ENCODE measurements at regions not wholly inside any gene's neighbourhood (a gene's known extent, or its start where the extent isn't known, plus 50 kb on each side); places are given as distances from the start of the nearest gene placed in this dataset.

GRCh38 chr6:137357263-137357947, 136.8 kb downstream of the OLIG3 start:
- H3K9me3 ChIP-seq: no peaks in the 10 kb centered on the region
- in situ Hi-C loops (cut with MboI; ENCODE audit: low sequenced_read_pairs): no loop called here
- DNase-seq (ENCODE audit: low spot score in 2 of 2): no peak
- H3K27me3 ChIP-seq (ENCODE audit: low read depth): no peaks in the 10 kb centered on the region
- H3K4me3 ChIP-seq: no peak overlapping the region
- H3K36me3 ChIP-seq (replicated peaks): no peaks in the 10 kb centered on the region
- H3K4me1 ChIP-seq: peaks cover 3% of the 10 kb centered on the region; the same call in 1 of the 2 replicates

DNA sequence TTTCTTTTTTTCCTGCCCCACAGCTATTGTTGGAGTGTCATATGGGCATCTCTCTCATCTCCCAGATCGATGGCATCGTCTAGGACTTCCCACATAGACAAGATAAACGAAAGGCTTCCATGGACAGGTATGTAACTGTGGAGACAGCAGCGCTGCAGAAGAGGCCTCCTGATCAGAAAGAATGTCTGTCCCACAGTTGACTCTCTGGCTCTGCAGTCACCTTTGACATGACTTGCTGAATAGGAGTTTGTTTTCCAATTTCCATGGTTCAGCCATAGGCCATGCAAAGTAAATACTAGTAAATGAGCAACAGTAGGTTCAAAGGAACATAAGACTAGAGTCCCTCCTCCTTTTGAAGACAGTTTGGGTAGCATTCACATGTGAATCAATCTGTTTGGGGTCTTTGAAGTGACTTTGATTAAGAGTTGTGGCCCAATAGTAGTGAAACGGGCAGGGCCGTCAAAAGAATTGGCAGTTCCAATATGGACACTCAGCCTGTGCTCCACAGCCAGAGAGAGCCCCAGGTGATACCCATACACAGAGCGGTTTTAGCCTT, 134.7 kb upstream of the IFNGR1 start:
- Histone ChIP-seq H3K9me3 (no peaks in the 10 kb centered on the region), H3K36me3 (replicated peaks) (no peaks in the 10 kb centered on the region), H3K4me3 (no peak overlapping the region), H3K27me3 (ENCODE audit: low read depth) (0 out of 2 replicates have a peak, but pooled peaks cover 2% of the 10 kb centered on the region), H3K4me1 (peaks cover 11% of the 10 kb centered on the region)
- in situ Hi-C loops (cut with MboI; ENCODE audit: low sequenced_read_pairs): no loop called here
- no peak for DNase-seq (ENCODE audit: low spot score in 2 of 2)

- Histone ChIP-seq H3K9me3 (no peaks in the 10 kb centered on the region), H3K4me1 (peaks cover 11% of the 10 kb centered on the region), H3K27me3 (ENCODE audit: low read depth) (0 out of 2 replicates have a peak, but pooled peaks cover 2% of the 10 kb centered on the region), H3K36me3 (replicated peaks) (no peaks in the 10 kb centered on the region), H3K4me3 (no peak overlapping the region)
- in situ Hi-C loops (cut with MboI; ENCODE audit: low sequenced_read_pairs): no loop called here
- no peak for DNase-seq (ENCODE audit: low spot score in 2 of 2)
Measured at GRCh38 chr6:137353346-137353745, 134.2 kb upstream of the IFNGR1 start.

- in situ Hi-C loops (cut with MboI; ENCODE audit: low sequenced_read_pairs): no loop called here
- H3K36me3 ChIP-seq (replicated peaks): no peaks in the 10 kb centered on the region
- no peaks in the 10 kb centered on the region for H3K9me3 ChIP-seq
- no peak overlapping the region for H3K4me3 ChIP-seq
- 0 out of 2 replicates have a peak, but pooled peaks cover 2% of the 10 kb centered on the region for H3K27me3 ChIP-seq (ENCODE audit: low read depth)
- H3K4me1 ChIP-seq: peaks cover 11% of the 10 kb centered on the region
- no peak for DNase-seq (ENCODE audit: low spot score in 2 of 2)
Measured at GRCh38 chr6:137352859-137353258, 133.7 kb upstream of the IFNGR1 start.

DNA sequence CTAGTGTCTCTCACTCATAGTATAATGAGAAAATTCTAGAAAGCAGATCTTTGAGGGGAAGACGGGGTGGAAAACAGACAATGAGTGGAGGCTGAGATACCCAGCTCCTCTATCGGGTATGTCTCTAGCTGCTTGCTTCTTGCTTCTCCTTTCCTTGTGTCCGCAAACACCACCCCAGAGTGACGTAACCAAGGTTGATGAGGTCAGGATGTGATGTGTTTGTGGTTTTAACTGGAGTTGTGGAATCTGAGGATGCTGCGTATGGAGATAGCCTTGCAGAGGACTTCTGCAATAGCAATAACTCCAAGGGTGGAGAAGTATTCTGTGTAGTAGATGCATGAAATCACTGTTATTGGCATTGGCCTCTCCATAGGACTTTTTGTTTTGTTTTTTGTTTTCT, 132.7 kb upstream of the IFNGR1 start:
- no peak overlapping the region for H3K4me3 ChIP-seq
- in situ Hi-C loops (cut with MboI; ENCODE audit: low sequenced_read_pairs): no loop called here
- H3K27me3 ChIP-seq (ENCODE audit: low read depth): 0 out of 2 replicates have a peak, but pooled peaks cover 2% of the 10 kb centered on the region
- peaks cover 11% of the 10 kb centered on the region for H3K4me1 ChIP-seq
- DNase-seq (ENCODE audit: low spot score in 2 of 2): no peak
- no peaks in the 10 kb centered on the region for H3K9me3 ChIP-seq
- H3K36me3 ChIP-seq (replicated peaks): no peaks in the 10 kb centered on the region

- no peak for DNase-seq (ENCODE audit: low spot score in 2 of 2)
- Histone ChIP-seq H3K4me3 (no peak overlapping the region), H3K4me1 (peaks cover 11% of the 10 kb centered on the region), H3K27me3 (ENCODE audit: low read depth) (0 out of 2 replicates have a peak, but pooled peaks cover 2% of the 10 kb centered on the region), H3K36me3 (replicated peaks) (no peaks in the 10 kb centered on the region), H3K9me3 (no peaks in the 10 kb centered on the region)
- in situ Hi-C loops (cut with MboI; ENCODE audit: low sequenced_read_pairs): no loop called here
Measured at GRCh38 chr6:137350857-137351256, 131.7 kb upstream of the IFNGR1 start.

GRCh38 chr6:137349856-137350830, 131.0 kb upstream of the IFNGR1 start:
- no peaks in the 10 kb centered on the region for H3K36me3 ChIP-seq (replicated peaks)
- no peak for DNase-seq (ENCODE audit: low spot score in 2 of 2)
- H3K27me3 ChIP-seq (ENCODE audit: low read depth): 0 out of 2 replicates have a peak, but pooled peaks cover 2% of the 10 kb centered on the region
- in situ Hi-C loops (cut with MboI; ENCODE audit: low sequenced_read_pairs): no loop called here
- H3K9me3 ChIP-seq: no peaks in the 10 kb centered on the region
- peaks cover 11% of the 10 kb centered on the region for H3K4me1 ChIP-seq
- no peak overlapping the region for H3K4me3 ChIP-seq

- no peak for DNase-seq (ENCODE audit: low spot score in 2 of 2)
- Histone ChIP-seq H3K4me1 (peaks cover 11% of the 10 kb centered on the region), H3K4me3 (no peak overlapping the region), H3K27me3 (ENCODE audit: low read depth) (0 out of 2 replicates have a peak, but pooled peaks cover 2% of the 10 kb centered on the region), H3K36me3 (replicated peaks) (no peaks in the 10 kb centered on the region), H3K9me3 (no peaks in the 10 kb centered on the region)
- in situ Hi-C loops (cut with MboI; ENCODE audit: low sequenced_read_pairs): no loop called here
Measured at GRCh38 chr6:137348777-137349176, 129.6 kb upstream of the IFNGR1 start.

DNA sequence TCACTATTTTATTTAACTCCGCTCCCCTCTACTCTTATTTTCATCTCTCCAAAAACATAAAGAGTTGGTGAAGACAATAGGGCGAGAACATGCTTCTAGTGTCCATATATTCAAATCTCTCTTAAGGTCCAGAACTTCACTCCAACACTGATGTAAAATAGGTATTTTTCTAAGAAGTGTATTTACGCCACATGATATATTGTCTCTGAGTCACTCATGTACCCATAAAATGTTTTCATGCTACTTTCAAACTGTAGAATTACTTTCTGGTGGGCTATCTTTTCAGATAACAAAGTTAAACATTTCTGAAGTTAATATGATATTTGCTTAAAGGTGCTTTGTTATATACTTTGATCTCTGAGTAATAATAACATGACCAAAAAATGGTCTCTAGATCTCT, 124.1 kb upstream of the IFNGR1 start:
- in situ Hi-C loops (cut with MboI; ENCODE audit: low sequenced_read_pairs): no loop called here
- H3K4me3 ChIP-seq: no peak overlapping the region
- H3K36me3 ChIP-seq (replicated peaks): no peaks in the 10 kb centered on the region
- H3K27me3 ChIP-seq (ENCODE audit: low read depth): no peaks in the 10 kb centered on the region
- no peaks in the 10 kb centered on the region for H3K4me1 ChIP-seq
- no peaks in the 10 kb centered on the region for H3K9me3 ChIP-seq
- DNase-seq (ENCODE audit: low spot score in 2 of 2): no peak

- Histone ChIP-seq H3K27me3 (ENCODE audit: low read depth) (no peaks in the 10 kb centered on the region), H3K4me3 (no peak overlapping the region), H3K9me3 (no peaks in the 10 kb centered on the region), H3K4me1 (no peaks in the 10 kb centered on the region), H3K36me3 (replicated peaks) (no peaks in the 10 kb centered on the region)
- no peak for DNase-seq (ENCODE audit: low spot score in 2 of 2)
- in situ Hi-C loops (cut with MboI; ENCODE audit: low sequenced_read_pairs): no loop called here
Measured at GRCh38 chr6:137342607-137343190, 123.5 kb upstream of the IFNGR1 start.

DNA sequence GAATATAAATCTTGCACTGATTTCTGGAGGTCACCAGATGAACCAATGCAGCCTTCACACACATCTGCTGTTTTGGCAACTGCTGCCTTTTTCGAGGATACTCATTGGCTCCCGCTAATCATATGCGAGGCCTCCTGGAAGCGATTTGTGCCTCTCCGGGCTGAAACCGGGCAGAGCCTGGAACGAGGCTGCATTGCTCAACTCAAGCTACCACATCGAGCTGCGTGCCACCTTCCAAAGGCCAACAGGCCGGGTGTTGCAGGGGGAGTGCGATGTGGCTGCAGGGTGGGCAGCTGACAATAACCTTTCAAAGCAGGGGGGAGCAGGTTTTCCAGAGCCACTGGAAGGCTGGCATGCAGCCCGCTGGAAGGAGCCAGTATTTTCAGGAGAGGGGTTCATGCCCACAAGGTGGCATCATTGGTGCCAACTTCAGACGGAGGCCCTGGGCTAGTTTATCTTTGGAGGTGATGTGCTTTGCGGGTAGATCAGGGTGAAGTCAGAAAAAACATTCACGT, 122.6 kb upstream of the IFNGR1 start:
- H3K27me3 ChIP-seq (ENCODE audit: low read depth): no peaks in the 10 kb centered on the region
- H3K36me3 ChIP-seq (replicated peaks): no peaks in the 10 kb centered on the region
- H3K9me3 ChIP-seq: no peaks in the 10 kb centered on the region
- in situ Hi-C loops (cut with MboI; ENCODE audit: low sequenced_read_pairs): no loop called here
- no peak for DNase-seq (ENCODE audit: low spot score in 2 of 2)
- H3K4me3 ChIP-seq: no peak overlapping the region
- no peaks in the 10 kb centered on the region; the same call in 1 of the 2 replicates for H3K4me1 ChIP-seq

GRCh38 chr6:137339929-137340559, 120.9 kb upstream of the IFNGR1 start:
- H3K4me3 ChIP-seq: no peak overlapping the region
- no peaks in the 10 kb centered on the region for H3K27me3 ChIP-seq (ENCODE audit: low read depth)
- no peaks in the 10 kb centered on the region for H3K9me3 ChIP-seq
- no peaks in the 10 kb centered on the region; the same call in 1 of the 2 replicates for H3K4me1 ChIP-seq
- H3K36me3 ChIP-seq (replicated peaks): no peaks in the 10 kb centered on the region
- in situ Hi-C loops (cut with MboI; ENCODE audit: low sequenced_read_pairs): no loop called here
- DNase-seq (ENCODE audit: low spot score in 2 of 2): no peak

GRCh38 chr6:137334884-137335283, 115.7 kb upstream of the IFNGR1 start:
- Histone ChIP-seq H3K36me3 (replicated peaks) (no peaks in the 10 kb centered on the region), H3K27me3 (ENCODE audit: low read depth) (no peaks in the 10 kb centered on the region), H3K4me3 (no peak overlapping the region), H3K9me3 (no peaks in the 10 kb centered on the region), H3K4me1 (no peaks in the 10 kb centered on the region; the same call in 1 of the 2 replicates)
- in situ Hi-C loops (cut with MboI; ENCODE audit: low sequenced_read_pairs): no loop called here
- DNase-seq (ENCODE audit: low spot score in 2 of 2): no peak
